Activated gamma-delta T cell treated with Interleukin-2 at 50 U/mL for 16 hours (primary cell): ENCODE measurements at regions not wholly inside any gene's neighbourhood (a gene's known extent, or its start where the extent isn't known, plus 50 kb on each side); places are given as distances from the start of the nearest gene placed in this dataset.
"Not testable (repeated sequence)": the region's sequence is repeated elsewhere in the genome, so short reads cannot be mapped to it uniquely, and the experiment has no call there.

ENCODE experiments used
- DNase-seq: peaks from one replicate; pipeline ENCODE4 v3.0.0-alpha.2; 2020

- no peak for DNase-seq
Measured at GRCh38 chr2:195138435-195138834, 518.6 kb upstream of the SLC39A10 start.

- DNase-seq = not testable (repeated sequence)
Measured at GRCh38 chr2:195125889-195126288, 531.1 kb upstream of the SLC39A10 start.

GRCh38 chr2:195124391-195125079, 532.5 kb upstream of the SLC39A10 start:
- DNase-seq = no peak

- no peak for DNase-seq
Measured at GRCh38 chr2:195122653-195123052, 534.4 kb upstream of the SLC39A10 start.

- no peak for DNase-seq
Measured at GRCh38 chr2:195121341-195121740, 535.7 kb upstream of the SLC39A10 start.

DNA sequence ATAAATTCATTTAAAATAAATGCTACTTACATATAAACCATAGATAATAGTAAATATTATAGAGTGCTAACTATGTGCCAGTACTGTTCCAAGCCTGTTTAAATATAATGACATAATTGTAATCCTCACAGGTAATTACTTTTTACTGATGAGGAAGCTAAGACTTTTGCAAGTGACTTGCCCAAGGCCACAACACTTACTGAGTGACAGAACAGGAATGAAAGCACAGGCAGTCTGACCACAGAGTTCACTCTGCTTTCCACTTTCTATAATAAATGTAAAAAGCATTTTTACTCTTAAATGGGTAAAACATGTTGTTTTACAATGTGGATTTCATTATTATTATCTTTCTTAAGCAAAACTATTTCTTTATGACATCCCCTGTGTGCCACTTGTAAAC, 537.8 kb upstream of the SLC39A10 start:
- DNase-seq = no peak

GRCh38 chr2:195118276-195118675, 538.8 kb upstream of the SLC39A10 start:
- no peak for DNase-seq

- no peak for DNase-seq
Measured at GRCh38 chr2:195117011-195117410, 540.0 kb upstream of the SLC39A10 start.

- no peak for DNase-seq
Measured at GRCh38 chr2:195115738-195116137, 541.3 kb upstream of the SLC39A10 start.

DNA sequence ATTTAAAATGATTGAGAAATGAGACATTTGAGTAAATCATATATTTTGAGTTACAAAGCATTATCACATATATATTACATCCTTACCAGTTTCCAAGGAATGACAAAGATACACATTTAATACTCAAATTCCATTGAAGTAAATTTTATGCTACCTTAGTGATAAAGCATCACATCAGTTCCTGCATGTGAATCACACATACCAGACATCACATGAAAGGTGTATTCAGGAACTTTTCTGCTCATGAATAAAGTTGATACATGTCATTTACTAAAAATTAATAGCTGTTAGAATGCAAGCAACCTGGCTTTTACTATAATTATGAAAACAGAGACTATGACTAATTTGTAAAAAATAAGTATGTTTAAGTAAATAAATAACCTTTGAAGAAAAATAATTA, 548.8 kb upstream of the SLC39A10 start:
- no peak for DNase-seq

DNA sequence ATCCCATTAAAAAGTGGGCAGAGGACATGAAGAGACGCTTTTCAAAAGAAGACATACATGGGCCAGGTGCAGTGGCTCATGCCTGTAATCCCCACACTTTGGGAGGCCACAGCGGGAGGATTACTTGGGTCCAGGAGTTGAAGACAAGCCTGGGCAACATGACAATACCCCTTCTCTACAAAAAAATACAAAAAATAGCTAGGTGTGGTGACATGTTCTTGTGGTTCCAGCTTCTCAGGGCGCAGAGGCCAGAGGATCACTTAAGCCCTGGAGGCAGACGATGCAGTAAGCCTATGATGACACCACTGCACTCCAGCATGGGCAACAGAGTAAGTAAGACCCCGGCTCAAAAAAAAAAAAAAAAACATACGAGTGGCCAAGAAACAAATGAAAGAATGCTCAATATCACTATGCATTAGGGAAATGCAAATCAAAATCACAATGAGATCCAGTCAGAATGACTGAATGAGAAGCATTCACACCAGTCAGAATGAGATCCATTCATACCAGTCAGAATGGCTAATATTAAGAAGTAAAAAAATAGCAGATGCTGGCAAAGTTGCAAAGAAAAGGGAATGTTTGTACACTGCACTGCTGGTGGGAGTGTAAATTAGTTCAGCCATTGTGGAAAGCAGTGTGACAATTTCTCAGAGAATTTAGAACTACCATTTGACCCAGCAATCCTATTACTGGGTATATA, 550.2 kb upstream of the SLC39A10 start:
- DNase-seq = no peak

DNA sequence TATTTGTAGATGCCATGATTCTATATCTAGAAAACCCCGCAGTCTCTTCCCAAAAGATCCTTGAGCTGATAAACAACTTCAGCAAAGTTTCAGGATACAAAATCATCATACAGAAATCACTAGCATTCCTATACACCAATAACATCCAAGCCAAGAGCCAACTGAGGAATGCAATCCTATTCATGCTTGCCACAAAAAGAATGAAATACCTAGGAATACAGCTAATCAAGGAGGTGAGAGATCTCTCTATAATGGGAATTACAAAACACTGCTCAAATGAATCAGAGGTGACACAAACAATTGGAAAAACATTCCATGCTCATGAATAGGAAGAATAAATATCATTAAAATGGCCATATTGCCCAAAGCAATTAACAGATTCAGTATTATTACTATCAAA, 551.4 kb upstream of the SLC39A10 start:
- no peak for DNase-seq

GRCh38 chr2:195094330-195094729, 562.7 kb upstream of the SLC39A10 start:
- no peak for DNase-seq

DNA sequence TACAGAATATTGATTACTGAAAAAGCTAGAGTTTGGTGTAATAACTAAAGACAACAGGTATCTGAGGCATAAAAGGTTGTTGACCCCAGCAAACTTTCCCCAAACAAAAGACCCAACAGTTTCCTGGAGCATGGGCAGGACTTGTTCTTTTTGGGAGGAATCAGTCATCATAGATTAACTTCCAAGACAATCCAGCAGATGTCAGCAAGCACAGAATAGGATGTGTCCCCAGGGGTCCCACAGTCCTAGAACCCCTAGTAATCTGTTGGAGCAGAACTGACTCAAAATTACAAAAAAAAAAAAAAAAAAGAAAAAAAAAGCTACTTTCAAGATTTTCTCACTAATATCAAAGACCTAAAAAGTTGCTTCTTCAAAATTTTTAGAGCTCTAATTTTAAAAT, 564.7 kb upstream of the SLC39A10 start:
- DNase-seq = no peak

DNA sequence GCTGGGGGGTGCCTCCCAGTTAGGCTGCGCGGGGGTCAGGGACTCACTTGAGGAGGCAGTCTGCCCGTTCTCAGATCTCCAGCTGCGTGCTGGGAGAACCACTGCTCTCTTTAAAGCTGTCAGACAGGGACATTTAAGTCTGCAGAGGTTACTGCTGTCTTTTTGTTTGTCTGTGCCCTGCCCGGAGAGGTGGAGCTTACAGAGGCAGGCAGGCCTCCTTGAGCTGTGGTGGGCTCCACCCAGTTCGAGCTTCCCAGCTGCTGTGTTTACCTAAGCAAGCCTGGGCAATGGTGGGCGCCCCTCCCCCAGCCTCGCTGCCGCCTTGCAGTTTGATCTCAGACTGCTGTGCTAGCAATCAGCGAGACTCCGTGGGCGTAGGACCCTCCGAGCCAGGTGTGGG, 584.2 kb upstream of the SLC39A10 start:
- DNase-seq = not testable (repeated sequence)

- DNase-seq = no peak
Measured at GRCh38 chr2:195057001-195057400, 600.0 kb upstream of the SLC39A10 start.

- no peak for DNase-seq
Measured at GRCh38 chr2:195055996-195056395, 601.0 kb upstream of the SLC39A10 start.

DNA sequence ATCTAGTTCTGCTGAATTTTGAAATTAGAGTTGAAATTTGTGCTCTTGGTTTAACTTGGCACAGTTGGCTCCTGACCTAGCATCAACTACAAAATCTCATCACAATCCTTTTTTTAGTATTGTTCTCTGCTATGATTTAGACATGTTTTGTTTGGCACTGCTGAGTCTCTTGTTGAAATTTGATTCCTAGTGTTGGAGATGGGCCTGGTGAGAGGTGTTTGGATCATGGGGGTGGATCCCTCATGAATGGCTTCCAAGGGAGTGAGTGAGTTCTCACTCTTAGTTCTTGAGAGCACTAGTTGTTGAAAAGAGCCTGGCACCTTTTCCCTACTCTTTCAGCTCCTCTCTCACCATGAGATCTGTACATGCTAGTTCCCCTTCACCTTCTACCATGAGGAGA, 605.6 kb upstream of the SLC39A10 start:
- no peak for DNase-seq

DNA sequence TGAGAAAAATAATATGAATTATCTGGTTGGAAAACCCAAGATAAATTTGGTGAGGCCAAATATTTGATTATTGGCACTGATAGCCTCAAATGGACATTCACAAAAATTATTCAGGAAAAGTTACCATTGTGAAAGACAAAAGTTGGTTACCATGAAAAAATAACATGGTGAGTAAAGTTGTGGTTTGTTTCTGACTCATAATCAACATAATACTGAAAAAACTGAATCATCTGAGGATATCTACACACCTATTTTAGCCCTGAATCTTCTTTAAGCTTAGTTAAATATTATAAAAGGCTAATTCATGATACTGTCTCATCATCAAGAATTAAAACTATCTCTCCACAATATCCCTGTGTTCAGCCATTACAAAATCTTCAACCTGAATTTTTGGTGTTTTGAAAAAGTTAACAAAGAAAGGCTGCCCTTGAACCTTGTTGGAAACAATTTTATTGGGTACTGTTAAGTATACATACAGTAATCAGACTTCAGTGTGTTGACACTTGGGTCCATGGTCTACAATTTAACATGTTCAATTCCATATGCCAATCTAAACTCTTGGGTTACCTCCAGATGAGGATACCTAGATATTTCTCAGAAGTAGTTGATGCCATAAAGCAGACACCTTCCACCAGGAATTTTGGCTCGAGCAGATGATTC, 607.5 kb upstream of the SLC39A10 start:
- DNase-seq = no peak

DNA sequence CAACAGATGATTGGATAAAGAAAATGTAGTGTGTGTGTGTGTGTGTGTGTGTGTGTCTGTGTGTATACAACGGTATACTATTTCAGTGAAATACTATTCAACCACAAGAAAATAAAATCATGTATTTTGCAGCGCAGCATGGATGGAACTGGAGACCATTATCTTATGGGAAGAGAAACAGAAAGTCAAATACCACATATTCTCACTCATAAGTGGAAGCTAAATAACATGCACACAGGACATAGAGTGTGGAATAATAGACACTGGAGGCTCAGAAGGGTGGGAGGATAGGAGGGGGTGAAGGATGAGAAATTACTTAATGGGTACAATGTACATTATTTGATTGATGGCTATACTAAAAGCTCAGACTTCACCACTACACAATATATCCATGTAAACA, 609.1 kb upstream of the SLC39A10 start:
- DNase-seq = no peak

- no peak for DNase-seq
Measured at GRCh38 chr2:195044801-195045200, 612.2 kb upstream of the SLC39A10 start.

- no peak for DNase-seq
Measured at GRCh38 chr2:195038153-195038552, 618.9 kb upstream of the SLC39A10 start.

GRCh38 chr2:195037045-195037444, 620.0 kb upstream of the SLC39A10 start:
- no peak for DNase-seq

GRCh38 chr2:195031411-195031810, 625.6 kb upstream of the SLC39A10 start:
- DNase-seq = no peak
